NK-92 treated with Interleukin-12 subunit alpha and Interleukin-12 subunit beta, amount 100 ng/mL, for 24 hours (cell line): ENCODE measurements at regions not wholly inside any gene's neighbourhood (a gene's known extent, or its start where the extent isn't known, plus 50 kb on each side); places are given as distances from the start of the nearest gene placed in this dataset.
"Not testable (repeated sequence)": the region's sequence is repeated elsewhere in the genome, so short reads cannot be mapped to it uniquely, and the experiment has no call there.

Experiments used
- DNase-seq: peaks from one replicate; lab custom pipeline; 2025; lab: John Stamatoyannopoulos, UW

GRCh38 chr15:20346082-20346805 lies 195.4 kb downstream of the GOLGA6L6 start:
- DNase-seq = no peak

DNA sequence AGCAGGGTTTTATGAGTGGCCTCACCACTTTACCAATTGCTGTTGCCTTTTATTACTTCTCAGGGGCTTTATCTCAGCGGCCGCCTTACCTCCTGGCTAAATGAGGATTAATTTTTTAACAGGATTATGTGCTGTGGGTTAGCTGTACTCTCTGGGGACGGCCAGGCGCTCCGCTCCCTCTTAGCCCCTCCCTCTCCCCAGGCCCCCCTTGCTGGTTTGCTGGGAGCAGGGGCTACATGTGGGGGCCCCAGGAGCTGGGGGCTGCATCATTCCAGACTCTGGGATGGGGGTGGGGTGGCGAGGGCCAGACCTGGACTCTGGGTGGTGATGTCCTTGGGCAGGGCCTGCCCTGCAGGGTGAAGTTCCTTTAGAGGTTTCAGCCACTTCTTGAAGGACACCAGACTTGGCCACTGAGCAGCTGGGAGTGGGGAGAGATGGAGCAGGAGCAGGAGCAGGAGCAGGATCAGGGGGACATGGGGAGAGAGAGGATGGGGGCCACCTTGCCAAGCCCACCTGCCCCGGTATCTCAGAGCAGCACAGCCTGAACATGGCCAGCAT lies 196.1 kb downstream of the GOLGA6L6 start:
- DNase-seq = no peak

- no peak for DNase-seq
Measured at GRCh38 chr15:20344601-20345400, 196.8 kb downstream of the GOLGA6L6 start.

GRCh38 chr15:20343395-20344211 lies 198.0 kb downstream of the GOLGA6L6 start:
- DNase-seq = not testable (repeated sequence)

DNA sequence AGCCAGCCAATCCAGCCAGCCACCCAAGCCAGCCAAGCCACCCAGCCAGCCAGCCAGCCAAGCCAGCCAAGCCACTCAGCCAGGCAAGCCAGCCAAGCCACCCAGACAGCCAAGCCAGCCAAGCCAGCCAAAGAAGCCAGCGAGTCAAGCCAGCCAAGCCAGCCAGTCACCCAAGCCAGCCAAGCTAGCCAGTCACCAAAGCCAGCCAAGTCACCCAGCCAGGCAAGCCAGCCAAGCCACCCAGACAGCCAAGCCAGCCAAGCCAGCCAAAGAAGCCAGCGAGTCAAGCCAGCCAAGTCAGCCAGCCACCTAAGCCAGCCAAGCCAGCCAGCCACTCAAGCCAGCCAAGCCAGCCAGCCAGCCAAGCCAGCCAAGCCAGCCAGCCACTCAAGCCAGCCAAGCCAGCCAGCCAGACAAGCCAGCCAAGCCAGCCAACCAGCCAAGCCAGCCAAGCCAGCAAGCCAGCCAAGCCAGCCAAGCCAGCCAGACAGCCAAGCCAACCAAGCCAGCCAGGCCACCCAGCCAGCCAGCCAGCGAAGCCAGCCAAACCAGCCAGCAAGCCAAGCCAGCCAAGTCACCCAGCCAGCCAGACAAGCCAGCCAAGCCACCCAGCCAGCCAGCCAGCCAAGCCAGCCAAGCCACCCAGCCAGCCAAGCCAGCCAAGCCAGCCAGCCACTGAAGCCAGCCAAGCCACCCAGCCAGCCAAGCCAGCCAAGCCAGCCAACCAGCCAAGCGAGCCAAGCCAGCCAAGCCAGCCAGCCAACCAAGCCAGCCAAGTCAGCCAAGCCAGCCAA lies 198.8 kb downstream of the GOLGA6L6 start:
- DNase-seq = not testable (repeated sequence)

DNA sequence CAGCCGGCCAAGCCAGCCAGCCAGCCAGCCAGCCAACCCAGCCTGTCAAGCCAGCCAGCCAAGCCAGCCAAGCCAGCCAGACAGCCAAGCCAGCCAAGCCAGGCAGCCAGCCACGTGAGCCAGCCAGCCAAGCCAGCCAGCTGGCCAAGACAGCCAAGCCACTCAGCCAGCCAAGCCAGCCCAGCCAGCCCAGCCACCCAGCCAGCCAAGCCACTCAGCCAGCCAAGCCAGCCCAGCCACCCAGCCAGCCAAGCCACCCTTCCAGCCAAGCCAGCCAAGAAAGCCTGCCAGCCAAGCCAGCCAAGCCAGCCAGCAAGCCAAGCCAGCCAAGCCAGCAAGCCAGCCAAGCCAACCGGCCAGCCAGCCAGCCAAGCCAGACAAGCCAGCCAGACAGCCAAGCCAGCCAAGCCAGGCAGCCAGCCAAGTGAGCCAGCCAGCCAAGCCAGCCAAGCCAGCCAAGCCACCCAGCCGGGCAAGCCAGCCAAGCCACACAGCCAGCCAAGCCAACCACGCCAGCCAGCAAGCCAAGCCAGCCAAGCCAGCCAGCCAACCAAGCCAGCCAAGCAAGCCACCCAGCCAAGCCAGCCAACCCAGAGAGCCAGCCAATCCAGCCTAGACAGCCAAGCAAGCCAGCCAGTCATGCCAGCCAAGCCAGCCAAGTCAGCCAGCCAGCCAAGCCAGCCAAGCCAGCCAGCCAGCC lies 199.5 kb downstream of the GOLGA6L6 start:
- no peak for DNase-seq

DNA sequence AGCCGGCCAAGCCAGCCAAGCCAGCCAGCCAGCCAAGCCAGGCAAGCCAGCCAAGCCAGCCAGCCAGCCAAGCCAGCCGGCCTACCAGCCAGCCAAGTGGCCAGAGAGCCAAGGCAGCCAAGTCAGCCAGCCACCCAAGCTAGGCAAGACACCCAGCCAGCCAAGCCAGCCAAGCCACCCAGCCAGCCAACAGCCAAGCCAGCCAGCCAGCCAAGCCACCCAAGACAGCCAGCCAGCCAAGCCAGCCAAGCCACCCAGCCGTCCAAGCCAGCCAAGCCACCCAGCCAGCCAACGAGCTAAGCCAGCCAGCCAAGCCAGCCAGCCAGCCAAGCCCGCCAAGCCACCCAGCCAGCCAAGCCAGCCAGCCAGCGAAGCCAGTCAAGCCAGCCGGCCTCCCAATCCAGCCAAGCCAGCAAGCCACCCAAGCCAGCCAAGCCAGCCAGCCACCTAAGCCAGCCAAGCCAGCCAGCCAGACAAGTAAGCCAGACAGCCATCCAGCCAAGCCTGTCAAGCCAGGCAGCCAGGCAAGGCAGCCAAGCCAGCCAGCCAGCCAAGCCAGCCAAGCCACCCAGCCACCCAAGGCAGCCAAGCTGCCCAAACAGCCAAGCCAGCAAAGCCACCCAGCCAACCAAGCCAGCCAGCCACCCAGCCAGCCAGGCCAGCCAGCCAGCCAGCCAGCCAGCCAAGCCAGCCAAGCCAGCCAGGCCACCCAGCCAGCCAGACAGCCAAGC lies 200.5 kb downstream of the GOLGA6L6 start:
- DNase-seq = no peak

GRCh38 chr15:20340331-20340811 lies 201.2 kb downstream of the GOLGA6L6 start:
- DNase-seq = no peak

DNA sequence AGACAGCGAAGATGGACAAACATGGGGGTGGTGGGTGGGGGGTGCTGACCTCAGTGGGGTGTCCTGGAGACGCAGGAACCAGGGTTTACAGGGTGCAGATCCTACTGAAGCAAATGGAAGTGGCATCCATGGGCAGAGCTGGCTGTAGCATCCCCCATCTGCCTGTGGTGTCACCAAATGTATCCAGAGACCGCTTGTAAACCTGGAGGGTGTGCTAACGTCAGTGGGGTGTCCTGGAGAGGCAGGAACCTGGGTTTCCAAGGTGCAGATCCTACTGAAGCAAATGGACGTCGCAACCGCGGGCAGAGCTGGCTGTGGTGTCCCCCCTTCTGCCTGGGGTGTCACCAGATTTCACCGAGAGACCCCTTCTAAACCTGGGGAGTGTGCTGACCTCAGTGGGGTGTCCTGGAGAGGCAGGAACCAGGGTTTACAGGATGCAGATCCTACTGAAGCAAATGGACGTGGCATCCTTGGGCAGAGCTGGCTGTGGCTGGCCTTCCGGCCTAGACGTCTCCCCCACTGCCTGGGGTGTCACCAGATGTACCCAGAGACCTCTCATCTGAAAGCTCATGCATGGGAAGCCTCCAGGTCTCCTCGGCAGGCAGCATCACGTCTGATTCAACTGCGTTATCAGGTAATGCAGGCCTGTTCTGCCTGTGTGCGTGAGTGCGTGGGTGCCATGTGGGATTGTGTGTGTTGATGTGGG lies 202.4 kb downstream of the GOLGA6L6 start:
- not testable (repeated sequence) for DNase-seq

- DNase-seq = not testable (repeated sequence)
Measured at GRCh38 chr15:20338671-20339070, 202.9 kb downstream of the GOLGA6L6 start.

- DNase-seq = not testable (repeated sequence)
Measured at GRCh38 chr15:20337238-20337637, 204.4 kb downstream of the GOLGA6L6 start.

DNA sequence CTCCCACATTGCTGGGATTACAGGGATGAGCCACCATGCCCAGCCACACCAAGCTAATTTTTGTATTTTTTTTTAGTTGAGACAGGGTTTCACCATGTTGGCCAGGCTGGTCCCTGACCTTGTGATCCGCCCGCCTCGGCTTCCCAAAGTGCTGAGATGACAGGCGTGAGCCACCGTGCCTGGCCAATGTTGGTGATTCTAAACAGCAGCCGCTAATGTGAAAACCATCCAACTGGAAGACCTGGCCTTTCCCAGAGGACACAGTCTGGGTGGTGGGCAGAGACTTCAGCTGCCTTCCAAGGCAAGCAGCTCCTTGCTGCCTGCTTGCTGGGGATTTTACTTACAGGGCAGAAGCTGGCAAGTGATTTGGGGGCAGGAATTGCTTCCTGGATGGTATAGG lies 207.1 kb downstream of the GOLGA6L6 start:
- not testable (repeated sequence) for DNase-seq

DNA sequence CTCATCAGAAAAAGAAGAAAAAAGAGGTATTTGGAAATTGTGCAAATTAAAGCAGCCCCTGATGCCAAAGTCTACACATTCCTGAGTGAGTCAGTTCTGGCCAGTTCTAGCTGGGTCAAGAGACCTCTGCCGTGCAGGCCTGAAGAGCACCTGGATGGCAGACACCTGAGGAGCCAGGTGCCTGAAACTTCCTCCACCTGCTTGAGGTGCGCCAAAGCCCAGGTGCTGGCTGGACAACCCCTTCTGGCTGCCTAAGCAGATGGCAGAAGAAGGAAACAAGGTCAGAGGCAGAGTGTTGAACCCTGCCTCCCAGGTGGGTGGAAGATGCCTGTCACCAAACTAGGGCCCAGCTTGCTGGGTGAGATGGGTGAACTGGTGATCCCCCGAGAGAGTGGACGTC lies 215.8 kb downstream of the GOLGA6L6 start:
- not testable (repeated sequence) for DNase-seq

GRCh38 chr15:20317132-20317531 lies 224.5 kb downstream of the GOLGA6L6 start:
- not testable (repeated sequence) for DNase-seq

DNA sequence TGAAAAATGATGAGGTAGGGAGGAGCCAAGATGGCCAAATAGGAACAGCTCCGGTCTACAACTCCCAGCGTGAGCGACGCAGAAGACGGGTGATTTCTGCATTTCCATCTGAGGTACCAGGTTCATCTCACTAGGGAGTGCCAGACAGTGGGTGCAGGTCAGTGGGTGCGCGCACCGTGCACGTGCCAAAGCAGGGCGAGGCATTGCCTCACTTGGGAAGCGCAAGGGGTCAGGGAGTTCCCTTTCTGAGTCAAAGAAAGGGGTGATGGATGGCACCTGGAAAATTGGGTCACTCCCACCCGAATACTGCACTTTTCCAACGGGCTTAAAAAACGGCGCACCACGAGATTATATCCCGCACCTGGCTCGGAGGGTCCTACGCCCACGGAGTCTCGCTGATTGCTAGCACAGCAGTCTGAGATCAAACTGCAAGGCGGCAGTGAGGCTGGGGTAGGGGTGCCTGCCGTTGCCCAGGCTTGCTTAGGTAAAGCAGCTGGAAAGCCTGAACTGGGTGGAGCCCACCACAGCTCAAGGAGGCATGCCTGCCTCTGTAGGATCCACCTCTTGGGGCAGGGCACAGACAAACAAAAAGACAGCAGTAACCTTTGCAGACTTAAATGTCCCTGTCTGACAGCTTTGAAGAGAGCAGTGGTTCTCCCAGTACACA lies 230.5 kb downstream of the GOLGA6L6 start:
- DNase-seq = not testable (repeated sequence)

DNA sequence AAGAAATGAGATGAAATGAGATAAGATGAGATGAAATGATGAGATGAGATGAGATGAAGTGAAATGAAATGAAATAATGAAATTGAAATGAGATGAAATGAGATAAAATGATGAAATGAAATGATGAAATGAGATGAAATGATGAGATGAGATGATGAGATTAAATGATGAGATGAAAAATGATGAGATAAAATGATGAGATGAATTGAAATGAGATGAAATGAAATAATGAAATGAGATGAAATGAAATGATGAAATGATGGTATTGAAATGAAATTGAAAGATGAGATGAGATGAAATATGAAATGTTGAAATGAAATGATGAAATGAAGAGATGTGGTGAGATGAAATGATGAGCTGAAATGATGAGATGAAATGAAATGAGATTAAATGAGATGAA lies 231.0 kb downstream of the GOLGA6L6 start:
- no peak for DNase-seq

DNA sequence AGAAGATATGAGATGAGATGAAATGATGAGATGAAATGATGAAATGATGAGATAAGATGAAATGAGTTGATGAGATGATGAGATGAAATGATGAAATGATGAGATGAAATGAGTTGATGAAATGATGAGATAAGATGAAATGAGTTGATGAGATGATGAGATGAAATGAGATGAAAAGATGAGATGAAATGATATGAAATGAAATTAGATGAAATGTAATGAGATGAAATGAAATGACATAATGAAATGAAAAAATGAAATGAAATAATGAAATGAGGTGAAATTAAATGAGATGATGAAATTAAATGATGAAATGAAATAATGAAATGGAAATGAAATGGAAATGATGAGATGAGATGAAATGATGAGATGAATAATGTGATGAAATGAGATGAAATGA lies 231.6 kb downstream of the GOLGA6L6 start:
- DNase-seq = not testable (repeated sequence)

DNA sequence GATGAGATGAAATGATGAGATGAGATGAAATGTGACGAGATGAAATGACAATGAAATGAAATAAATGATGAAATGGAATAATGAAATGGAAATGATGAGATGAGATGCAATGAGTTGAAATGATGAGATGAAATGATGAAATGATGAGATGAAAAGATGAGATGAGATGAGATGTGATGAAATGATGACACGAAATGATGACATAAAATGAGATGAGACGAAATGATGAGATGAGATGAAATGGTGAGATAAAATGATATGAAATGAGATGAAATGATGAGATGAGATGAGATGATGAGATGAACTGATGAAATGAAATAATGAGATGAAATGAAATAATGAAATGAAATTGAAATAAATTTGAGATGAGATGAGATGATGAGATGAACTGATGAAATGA lies 232.2 kb downstream of the GOLGA6L6 start:
- not testable (repeated sequence) for DNase-seq
